ENCODE measurements at regions not wholly inside any gene's neighbourhood (a gene's known extent, or its start where the extent isn't known, plus 50 kb on each side); places are given as distances from the start of the nearest gene placed in this dataset.

DNA sequence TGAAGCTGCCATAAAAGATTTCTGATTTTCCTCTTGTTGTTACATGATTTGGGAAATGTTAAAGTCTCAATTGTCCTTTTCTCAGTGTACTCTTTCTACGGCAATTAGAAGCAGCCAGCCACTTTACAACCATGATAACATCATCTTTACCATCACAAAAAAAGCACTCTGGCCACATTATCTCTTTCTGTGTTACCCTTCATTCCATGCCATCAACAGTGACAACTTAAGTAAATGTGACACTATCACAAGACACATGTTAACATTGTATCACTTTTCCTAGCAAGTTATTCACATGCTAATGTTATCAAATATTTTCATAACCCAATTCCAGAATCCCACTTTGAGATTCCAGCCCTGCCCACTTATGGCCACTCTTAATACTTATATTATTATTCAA is 131.2 kb downstream of the TMX3 start:
- no peaks in the 10 kb centered on the region; the same call in 1 of the 2 replicates for H3K23me2 ChIP-seq (ENCODE audit: low read depth, low read length)
- no peaks in the 10 kb centered on the region for H3K79me2 ChIP-seq (ENCODE audit: control insufficient read depth in 1 of 2, insufficient read depth in 2 of 2, low read length in 2 of 2)
- ChIA-PET CTCF (ENCODE audit: partially characterized antibody) (no interaction called here), POLR2A (ENCODE audit: partially characterized antibody) (interaction anchor here (0.6 kb wide), 1 partner anchor 10 kb away, joined by 3 read pairs; no protein-coding TSS in a partner anchor)
- TF ChIP-seq, protein P1, sequence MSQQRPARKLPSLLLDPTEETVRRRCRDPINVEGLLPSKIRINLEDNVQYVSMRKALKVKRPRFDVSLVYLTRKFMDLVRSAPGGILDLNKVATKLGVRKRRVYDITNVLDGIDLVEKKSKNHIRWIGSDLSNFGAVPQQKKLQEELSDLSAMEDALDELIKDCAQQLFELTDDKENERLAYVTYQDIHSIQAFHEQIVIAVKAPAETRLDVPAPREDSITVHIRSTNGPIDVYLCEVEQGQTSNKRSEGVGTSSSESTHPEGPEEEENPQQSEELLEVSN (IDR thresholded peaks at IDR 0.05): no peak
- TF ChIP-seq ZNF274 (IDR thresholded peaks at IDR 0.05; ENCODE audit: borderline replicate concordance, extremely low read depth, low read length) (no peak), KDM1A (IDR thresholded peaks at IDR 0.05; ENCODE audit: borderline replicate concordance, low read length) (no peak), ASH2L (IDR thresholded peaks at IDR 0.05; ENCODE audit: low read length) (no peak), POLR2A (IDR thresholded peaks at IDR 0.05; ENCODE audit: control extremely low read depth in 1 of 2, low read depth in 2 of 2, low read length in 2 of 2) (no peak), SIX5 (IDR thresholded peaks at IDR 0.05; ENCODE audit: low read depth, low read length) (no peak), RNF2 (IDR thresholded peaks at IDR 0.05; ENCODE audit: borderline replicate concordance, low read depth, low read length, missing control alignments, poor library complexity, severe bottlenecking) (no peak), JUND (IDR thresholded peaks at IDR 0.05; ENCODE audit: low read length) (no peak)
- H3K9ac ChIP-seq (replicated peaks in 1 of 4; ENCODE audit: extremely low read depth in 1 of 4, low read depth in 3 of 4, low read length in 3 of 4): no peak overlapping the region
- no peak overlapping the region for H3K18ac ChIP-seq (ENCODE audit: extremely low read depth, low read length)
- DNase-seq (ENCODE audit: low read depth in 1 of 2, low spot score in 2 of 2) (no peak), FAIRE-seq (no peak)
- no peak overlapping the region for H2BK120ac ChIP-seq (replicated peaks; ENCODE audit: low read depth, low read length)
- H3K27ac ChIP-seq (ENCODE audit: low read depth, low read length): no peak overlapping the region
- H2AFZ ChIP-seq (ENCODE audit: low read length): no peak overlapping the region
- no peak overlapping the region for H2BK15ac ChIP-seq (ENCODE audit: low read length)
- no peak overlapping the region for H2BK5ac ChIP-seq (ENCODE audit: low read depth, low read length)
- H3K56ac ChIP-seq (replicated peaks; ENCODE audit: insufficient read length, low read depth, low read length): no peak overlapping the region
- H2AK5ac ChIP-seq (ENCODE audit: low read depth, low read length): no peak overlapping the region
- peaks cover 0 to 2% (median 0%) of the 10 kb centered on the region in 4 experiments; a peak in 1 of 7 replicates for H3K4me1 ChIP-seq (replicated peaks in 1 of 4; ENCODE audit: control insufficient read depth in 3 of 4, insufficient read depth in 4 of 4, low read length in 3 of 4)
- no peak overlapping the region for H4K5ac ChIP-seq (ENCODE audit: insufficient read length, low read depth, low read length)
- no peaks in the 10 kb centered on the region for H3K27me3 ChIP-seq (replicated peaks in 1 of 4; ENCODE audit: control insufficient read depth in 3 of 4, extremely low read depth in 1 of 4, insufficient read depth in 3 of 4, low read length in 3 of 4)
- H2BK12ac ChIP-seq (ENCODE audit: low read depth, low read length): no peak overlapping the region
- H3K4ac ChIP-seq (replicated peaks; ENCODE audit: insufficient read length, low read depth, low read length): no peak overlapping the region
- WGBS, 2 experiments (ENCODE audit: extremely low coverage in 1 of 2, insufficient coverage in 1 of 2, insufficient read length in 1 of 2, insufficient replicate concordance in 2 of 2, low coverage in 1 of 2, low lambda C conversion rate in 2 of 2, missing lambda C conversion rate in 1 of 2): 85% methylated on average over 1 of the region's 1 CpG; no CpG with 5 or more reads in 1 of the 2 experiments
- no peak overlapping the region for H3K4me3 ChIP-seq (ENCODE audit: extremely low read depth in 1 of 4, insufficient read depth in 2 of 4, low read depth in 3 of 4, low read length in 4 of 4)
- H4K91ac ChIP-seq (replicated peaks; ENCODE audit: insufficient read length, low read length): no peak overlapping the region
- H3K4me2 ChIP-seq (ENCODE audit: insufficient read depth in 1 of 2, low read depth in 2 of 2, low read length in 2 of 2): no peak overlapping the region
- H2BK20ac ChIP-seq (ENCODE audit: low read length): no peak overlapping the region
- H4K20me1 ChIP-seq (replicated peaks in 1 of 2; ENCODE audit: control insufficient read depth in 1 of 2, insufficient read depth in 2 of 2, low read length in 2 of 2): no peaks in the 10 kb centered on the region
- H3K14ac ChIP-seq (ENCODE audit: insufficient read length): no peak overlapping the region
- H4K8ac ChIP-seq (ENCODE audit: extremely low read depth, insufficient read depth, low read length): no peak overlapping the region
- no peak overlapping the region for H3K23ac ChIP-seq (ENCODE audit: insufficient read length)
- H3K9me3 ChIP-seq (ENCODE audit: insufficient read depth in 2 of 2, low read depth in 1 of 2, low read length in 1 of 2): no peaks in the 10 kb centered on the region
- no peaks in the 10 kb centered on the region for H3K79me1 ChIP-seq (ENCODE audit: low read depth, low read length)
- H3K36me3 ChIP-seq (ENCODE audit: control insufficient read depth in 2 of 4, insufficient read depth in 4 of 4, low read length in 3 of 4): no peaks in the 10 kb centered on the region; a peak in 1 of 8 replicates
